PC-9 (cell line): ENCODE measurements at regions not wholly inside any gene's neighbourhood (a gene's known extent, or its start where the extent isn't known, plus 50 kb on each side); places are given as distances from the start of the nearest gene placed in this dataset.

Experiments
- BruUV-seq: library from RNA; stranded (reverse); fragments of 400-500 nt; replicated peaks from 2 replicates; lab custom pipeline; 2021; lab: Mats Ljungman, UMichigan
- CTCF ChIA-PET: fragments of 300-600 bp; sonication (Branson Sonifier 250); formaldehyde crosslinking; loops from one replicate; lab custom pipeline; 2022; ENCODE audit warnings: antibody characterized with exemption; lab: Charles Lee
- POLR2A ChIA-PET: fragments of 300-600 bp; sonication (Branson Sonifier 250); formaldehyde crosslinking; loops from one replicate; lab custom pipeline; 2022; ENCODE audit warnings: antibody characterized with exemption; ENCODE audit not compliant: unreplicated experiment; lab: Charles Lee
- DNase-seq, 2 experiments: peaks; one replicate each; pipeline versions ENCODE4 v3.0.0 to v3.0.0-alpha.2; 2015 to 2022; ENCODE audit warnings: mixed read lengths in 1 of 2
- H2AFZ ChIP-seq: fragments of 200-600 bp; sonication (generic); 2 replicates; pipeline ENCODE4 v1.8.1; 2017; ENCODE audit warnings: antibody characterized with exemption
- H3F3A ChIP-seq: fragments of 200-600 bp; sonication (generic); 2 replicates; pipeline ENCODE4 v1.8.1; 2017; ENCODE audit warnings: antibody characterized with exemption, mild to moderate bottlenecking, low read depth; ENCODE audit not compliant: insufficient read depth
- H3K27ac ChIP-seq: fragments of 200-600 bp; sonication (generic); 2 replicates; pipeline ENCODE4 v1.6.1; 2016; ENCODE audit warnings: mixed run types
- H3K27me3 ChIP-seq: fragments of 200-600 bp; sonication (generic); 2 replicates; pipeline ENCODE4 v1.6.1; 2016; ENCODE audit warnings: low read depth, mixed run types; ENCODE audit not compliant: insufficient read depth
- H3K36me3 ChIP-seq: fragments of 200-600 bp; sonication (generic); 2 replicates; pipeline ENCODE4 v1.6.1; 2016; ENCODE audit warnings: low read depth, mixed run types
- H3K4me1 ChIP-seq: fragments of 200-600 bp; sonication (generic); replicated peaks from 2 replicates; pipeline ENCODE4 v1.6.1; 2016; ENCODE audit warnings: mixed run types; ENCODE audit not compliant: insufficient read depth
- H3K4me2 ChIP-seq: fragments of 200-600 bp; sonication (generic); 2 replicates; pipeline ENCODE4 v1.6.1; 2017; ENCODE audit warnings: mixed run types
- H3K4me3 ChIP-seq: fragments of 200-600 bp; sonication (generic); 2 replicates; pipeline ENCODE4 v1.6.1; 2016; ENCODE audit warnings: mixed run types
- H3K79me2 ChIP-seq: fragments of 200-600 bp; sonication (generic); 2 replicates; pipeline ENCODE4 v1.6.1; 2017; ENCODE audit warnings: low read depth, mixed run types
- H3K9me2 ChIP-seq: fragments of 200-600 bp; sonication (generic); 2 replicates; pipeline ENCODE4 v1.8.1; 2017; ENCODE audit warnings: mild to moderate bottlenecking; ENCODE audit not compliant: insufficient read depth
- H3K9me3 ChIP-seq: fragments of 200-600 bp; sonication (generic); 2 replicates; pipeline ENCODE4 v1.8.1; 2016; ENCODE audit warnings: low read depth; ENCODE audit not compliant: insufficient read depth
- H4K20me1 ChIP-seq: fragments of 200-600 bp; sonication (generic); 2 replicates; pipeline ENCODE4 v1.8.1; 2017; ENCODE audit not compliant: insufficient read depth
- CTCF ChIP-seq: fragments of 200-600 bp; sonication (generic); conservative IDR thresholded peaks from 2 replicates; pipeline ENCODE4 v1.6.1; 2017; ENCODE audit warnings: mixed run types, antibody characterized with exemption, mild to moderate bottlenecking, moderate library complexity
- EZH2 ChIP-seq: fragments of 200-600 bp; sonication (generic); IDR thresholded peaks from 2 replicates; pipeline ENCODE4 v1.8.0; 2017; ENCODE audit warnings: antibody characterized with exemption, low read depth
- intact Hi-C: fragments of 100-400 bp; cut with micrococcal nuclease; formaldehyde crosslinking; loops from one replicate; pipeline ENCODE4 v1.10.0; 2022; ENCODE audit not compliant: unreplicated experiment

GRCh38 chr5:93289942-93290341 is 291.1 kb downstream of the NR2F1-AS1 start:
- TF ChIP-seq EZH2 (no peak), CTCF (no peak)
- BruUV-seq = no TSS peak
- CTCF ChIA-PET = no interaction called here

DNA sequence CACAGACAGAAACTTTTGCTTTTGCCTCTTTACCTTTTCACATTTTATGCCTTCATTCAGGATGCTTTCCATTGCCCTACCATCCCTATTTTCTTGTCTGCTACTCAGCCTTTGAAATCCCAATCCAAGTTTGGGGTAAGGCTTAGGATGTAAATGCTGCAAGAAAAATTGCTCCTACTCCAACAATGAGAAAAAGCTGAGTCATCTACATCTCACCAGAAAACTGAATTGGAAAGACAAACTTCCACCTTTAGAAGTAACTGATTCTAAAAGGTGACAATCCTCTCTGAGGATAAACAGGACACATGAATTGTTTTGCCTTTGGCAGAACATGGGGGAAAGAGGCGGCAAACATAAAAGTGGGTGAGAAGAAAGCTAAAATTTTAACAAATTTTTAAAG is 295.6 kb downstream of the NR2F1-AS1 start:
- H4K20me1 ChIP-seq = no peaks in the 10 kb centered on the region
- DNase-seq = no peak
- no TSS peak for BruUV-seq
- no peaks in the 10 kb centered on the region for H3F3A ChIP-seq
- H3K36me3 ChIP-seq = no peaks in the 10 kb centered on the region
- H3K9me3 ChIP-seq = peaks cover 15% of the 10 kb centered on the region
- ChIA-PET CTCF (no interaction called here), POLR2A (no interaction called here)
- no peak overlapping the region for H3K4me2 ChIP-seq
- H3K4me1 ChIP-seq = peaks cover 15% of the 10 kb centered on the region; the same call in 1 of the 2 replicates
- TF ChIP-seq CTCF = no peak
- no peak for TF ChIP-seq EZH2
- no peak overlapping the region for H3K4me3 ChIP-seq
- no peak overlapping the region; the same call in 1 of the 2 replicates for H2AFZ ChIP-seq
- no peaks in the 10 kb centered on the region for H3K79me2 ChIP-seq
- no peak overlapping the region for H3K27ac ChIP-seq
- no peaks in the 10 kb centered on the region for H3K9me2 ChIP-seq
- intact Hi-C loops = no loop called here
- H3K27me3 ChIP-seq = no peaks in the 10 kb centered on the region

More at GRCh38 chr5:93289942-93290341, 291.1 kb downstream of the NR2F1-AS1 start:
- H3K36me3 ChIP-seq = no peaks in the 10 kb centered on the region
- peaks cover 11% of the 10 kb centered on the region for H3F3A ChIP-seq
- H3K9me3 ChIP-seq = peaks cover 19% of the 10 kb centered on the region
- no peak for DNase-seq
- H3K79me2 ChIP-seq = no peaks in the 10 kb centered on the region
- no peak overlapping the region for H3K4me2 ChIP-seq
- H3K27ac ChIP-seq = no peak overlapping the region
- no peak overlapping the region for H2AFZ ChIP-seq
- H3K4me1 ChIP-seq = peaks cover 24% of the 10 kb centered on the region
- intact Hi-C loops = loop anchor here (5.0 to 10.0 kb wide), 2 partner anchors 98 to 125 kb away; no protein-coding TSS in a partner anchor
- H3K9me2 ChIP-seq = no peaks in the 10 kb centered on the region
- H3K4me3 ChIP-seq = no peak overlapping the region
- POLR2A ChIA-PET = no interaction called here
- H3K27me3 ChIP-seq = no peaks in the 10 kb centered on the region
- no peaks in the 10 kb centered on the region for H4K20me1 ChIP-seq

GRCh38 chr5:93281980-93282772 is 298.8 kb downstream of the NR2F1-AS1 start:
- Histone ChIP-seq H2AFZ (no peak overlapping the region), H3K27ac (no peak overlapping the region), H3K79me2 (no peaks in the 10 kb centered on the region), H3K9me2 (no peaks in the 10 kb centered on the region), H3K36me3 (no peaks in the 10 kb centered on the region), H3K9me3 (peaks cover 11% of the 10 kb centered on the region; the same call in 1 of the 2 replicates), H3K4me1 (peaks cover 20% of the 10 kb centered on the region; the same call in 1 of the 2 replicates), H3F3A (no peaks in the 10 kb centered on the region), H3K4me2 (no peak overlapping the region), H3K27me3 (no peaks in the 10 kb centered on the region), H3K4me3 (no peak overlapping the region), H4K20me1 (no peaks in the 10 kb centered on the region)
- POLR2A ChIA-PET = no interaction called here
- intact Hi-C loops = no loop called here
- CTCF ChIA-PET = no interaction called here
- no peak for DNase-seq
- no TSS peak for BruUV-seq
- no peak for TF ChIP-seq EZH2
- no peak for TF ChIP-seq CTCF
